GM12873 (cell line): ENCODE measurements at regions not wholly inside any gene's neighbourhood (a gene's known extent, or its start where the extent isn't known, plus 50 kb on each side); places are given as distances from the start of the nearest gene placed in this dataset.

ENCODE experiments used
- CTCF ChIP-seq: IDR thresholded peaks from 2 replicates; pipeline ENCODE4 v1.5.1; 2012; ENCODE audit warnings: low read depth, mild to moderate bottlenecking, moderate library complexity, low read length, control low read depth; ENCODE audit not compliant: insufficient read depth; ENCODE audit errors: missing control alignments

GRCh38 chr2:105954891-105955290 is 210.2 kb downstream of the NCK2 start:
- no peak for TF ChIP-seq CTCF

GRCh38 chr2:105953942-105954341 is 209.2 kb downstream of the NCK2 start:
- TF ChIP-seq CTCF, result no peak

- no peak for TF ChIP-seq CTCF
Measured at GRCh38 chr2:105952131-105952530, 207.4 kb downstream of the NCK2 start.

GRCh38 chr2:105951384-105951694 is 206.6 kb downstream of the NCK2 start:
- TF ChIP-seq CTCF, result no peak

GRCh38 chr2:105950521-105951383 is 206.0 kb downstream of the NCK2 start:
- TF ChIP-seq CTCF, result no peak

GRCh38 chr2:105943977-105944376 is 199.3 kb downstream of the NCK2 start:
- TF ChIP-seq CTCF, result no peak
